ENCODE measurements at regions not wholly inside any gene's neighbourhood (a gene's known extent, or its start where the extent isn't known, plus 50 kb on each side); places are given as distances from the start of the nearest gene placed in this dataset.

- Histone ChIP-seq H3K27ac (ENCODE audit: low read depth, low read length, poor library complexity, severe bottlenecking) (no peak overlapping the region), H3K9me3 (ENCODE audit: low read depth, low read length, poor library complexity, severe bottlenecking) (no peaks in the 10 kb centered on the region), H3K4me1 (ENCODE audit: insufficient read depth, low read length, poor library complexity, severe bottlenecking) (no peaks in the 10 kb centered on the region), H3K4me3 (ENCODE audit: low read depth, low read length, poor library complexity, severe bottlenecking) (no peak overlapping the region), H3K36me3 (ENCODE audit: insufficient read depth, low read length, poor library complexity, severe bottlenecking) (no peaks in the 10 kb centered on the region), H3K27me3 (replicated peaks; ENCODE audit: insufficient read depth, low read depth, low read length, poor library complexity) (no peaks in the 10 kb centered on the region)
- ChIA-PET CTCF (no interaction called here), POLR2A (ENCODE audit: low non-redundant PET) (no interaction called here)
- TF ChIP-seq CTCF (conservative IDR thresholded peaks at IDR 0.05; ENCODE audit: low read depth, low read length) (no peak), EZH2 (IDR thresholded peaks at IDR 0.05; ENCODE audit: borderline replicate concordance, low read depth, low read length, poor library complexity, severe bottlenecking) (no peak)
- DNase-seq (ENCODE audit: low spot score), result no peak
- intact Hi-C loops (cut with micrococcal nuclease; ENCODE audit: unreplicated experiment), result no loop called here
- no TSS peak for BruUV-seq (replicated peaks)
These were observed 228.4 kb downstream of the KCNS3 start for GRCh38 chr2:18106841-18107240.

- CTCF ChIA-PET, result no interaction called here
- BruUV-seq (replicated peaks), result no TSS peak
- TF ChIP-seq CTCF (conservative IDR thresholded peaks at IDR 0.05; ENCODE audit: low read depth, low read length), result no peak
- TF ChIP-seq EZH2 (IDR thresholded peaks at IDR 0.05; ENCODE audit: borderline replicate concordance, low read depth, low read length, poor library complexity, severe bottlenecking), result no peak
- Histone ChIP-seq H3K36me3 (ENCODE audit: insufficient read depth, low read length, poor library complexity, severe bottlenecking) (no peaks in the 10 kb centered on the region), H3K4me1 (ENCODE audit: insufficient read depth, low read length, poor library complexity, severe bottlenecking) (no peaks in the 10 kb centered on the region), H3K4me3 (ENCODE audit: low read depth, low read length, poor library complexity, severe bottlenecking) (no peak overlapping the region), H3K9me3 (ENCODE audit: low read depth, low read length, poor library complexity, severe bottlenecking) (no peaks in the 10 kb centered on the region), H3K27ac (ENCODE audit: low read depth, low read length, poor library complexity, severe bottlenecking) (no peak overlapping the region), H3K27me3 (replicated peaks; ENCODE audit: insufficient read depth, low read depth, low read length, poor library complexity) (no peaks in the 10 kb centered on the region)
- intact Hi-C loops (cut with micrococcal nuclease; ENCODE audit: unreplicated experiment), result no loop called here
- DNase-seq (ENCODE audit: low spot score), result no peak
- POLR2A ChIA-PET (ENCODE audit: low non-redundant PET), result no interaction called here
These were observed 227.5 kb downstream of the KCNS3 start for GRCh38 chr2:18105929-18106328.

GRCh38 chr2:18104595-18105224, 226.2 kb downstream of the KCNS3 start:
- TF ChIP-seq CTCF (conservative IDR thresholded peaks at IDR 0.05; ENCODE audit: low read depth, low read length) (no peak), EZH2 (IDR thresholded peaks at IDR 0.05; ENCODE audit: borderline replicate concordance, low read depth, low read length, poor library complexity, severe bottlenecking) (no peak)
- Histone ChIP-seq H3K4me1 (ENCODE audit: insufficient read depth, low read length, poor library complexity, severe bottlenecking) (no peaks in the 10 kb centered on the region), H3K36me3 (ENCODE audit: insufficient read depth, low read length, poor library complexity, severe bottlenecking) (no peaks in the 10 kb centered on the region), H3K9me3 (ENCODE audit: low read depth, low read length, poor library complexity, severe bottlenecking) (no peaks in the 10 kb centered on the region), H3K27me3 (replicated peaks; ENCODE audit: insufficient read depth, low read depth, low read length, poor library complexity) (no peaks in the 10 kb centered on the region), H3K27ac (ENCODE audit: low read depth, low read length, poor library complexity, severe bottlenecking) (no peak overlapping the region), H3K4me3 (ENCODE audit: low read depth, low read length, poor library complexity, severe bottlenecking) (no peak overlapping the region)
- POLR2A ChIA-PET (ENCODE audit: low non-redundant PET), result no interaction called here
- no TSS peak for BruUV-seq (replicated peaks)
- intact Hi-C loops (cut with micrococcal nuclease; ENCODE audit: unreplicated experiment), result no loop called here
- CTCF ChIA-PET, result no interaction called here
- DNase-seq (ENCODE audit: low spot score), result no peak

Data from A673 (cell line).